Vagina (tissue), 2 donors: ENCODE measurements at regions not wholly inside any gene's neighbourhood (a gene's known extent, or its start where the extent isn't known, plus 50 kb on each side); places are given as distances from the start of the nearest gene placed in this dataset.

Experiments used
- CTCF ChIP-seq, 3 experiments: fragments of 450-650 bp in 2 of 3; fragments of 200-600 bp in 1 of 3; sonication (generic) in 1 of 3; IDR thresholded peaks; one replicate each; pipeline ENCODE4 v1.5.1; 2017 to 2019; ENCODE audit warnings: antibody characterized with exemption in 3 of 3, mild to moderate bottlenecking in 2 of 3, moderate library complexity in 2 of 3
- POLR2AphosphoS5 ChIP-seq, 2 donors: sonication (generic); formaldehyde crosslinking; IDR thresholded peaks; one replicate each; pipeline ENCODE4 v1.9.0; 2017; ENCODE audit warnings: antibody characterized with exemption in 2 of 2, mild to moderate bottlenecking in 2 of 2, low read depth in 1 of 2; ENCODE audit not compliant: insufficient read depth in 1 of 2

- TF ChIP-seq CTCF (IDR thresholded peaks at IDR 0.05), result no peak
- no peak for TF ChIP-seq POLR2AphosphoS5 (IDR thresholded peaks at IDR 0.05; ENCODE audit: insufficient read depth in 1 of 2, low read depth in 1 of 2)
Observed at GRCh38 chr4:96025011-96025410, 185.1 kb downstream of the PDHA2 start.
